AG08396 (cell line): ENCODE measurements at regions not wholly inside any gene's neighbourhood (a gene's known extent, or its start where the extent isn't known, plus 50 kb on each side); places are given as distances from the start of the nearest gene placed in this dataset.
"Not testable (repeated sequence)": the region's sequence is repeated elsewhere in the genome, so short reads cannot be mapped to it uniquely, and the experiment has no call there.

Source experiments
- DNase-seq: peaks from one replicate; pipeline ENCODE4 v3.0.0; 2012; ENCODE audit warnings: low spot score, mixed read lengths

- DNase-seq: no peak
These were observed 205.7 kb downstream of the GJA1 start for GRCh38 chr6:121641158-121641557.

- no peak for DNase-seq
These were observed 209.8 kb downstream of the GJA1 start for GRCh38 chr6:121645100-121645745.

GRCh38 chr6:121647905-121648304 lies 212.5 kb downstream of the GJA1 start:
- DNase-seq: peak; percentile 12

- DNase-seq: no peak
These were observed 214.5 kb downstream of the GJA1 start for GRCh38 chr6:121649951-121650350.

- DNase-seq: no peak
These were observed 216.0 kb downstream of the GJA1 start for GRCh38 chr6:121651420-121651819.

GRCh38 chr6:121652223-121652622 lies 216.8 kb downstream of the GJA1 start:
- no peak for DNase-seq

- peak; percentile 35 for DNase-seq
These were observed 217.5 kb downstream of the GJA1 start for GRCh38 chr6:121652726-121653623.

- DNase-seq: no peak
These were observed 218.2 kb downstream of the GJA1 start for GRCh38 chr6:121653624-121654008.

- DNase-seq: no peak
These were observed 222.5 kb downstream of the GJA1 start for GRCh38 chr6:121657972-121658371.

GRCh38 chr6:121660277-121660676 lies 224.8 kb downstream of the GJA1 start:
- DNase-seq: no peak

GRCh38 chr6:121663292-121663810 lies 227.9 kb downstream of the GJA1 start:
- no peak for DNase-seq

GRCh38 chr6:121664158-121664557 lies 228.7 kb downstream of the GJA1 start:
- no peak for DNase-seq

GRCh38 chr6:121666814-121667213 lies 231.4 kb downstream of the GJA1 start:
- peak; percentile 55 for DNase-seq

- DNase-seq: no peak
These were observed 232.8 kb downstream of the GJA1 start for GRCh38 chr6:121668259-121668658.

- DNase-seq: no peak
These were observed 235.1 kb downstream of the GJA1 start for GRCh38 chr6:121670511-121670910.

- DNase-seq: no peak
These were observed 242.1 kb downstream of the GJA1 start for GRCh38 chr6:121677571-121677970.

- no peak for DNase-seq
These were observed 242.8 kb downstream of the GJA1 start for GRCh38 chr6:121678245-121678644.

GRCh38 chr6:121680058-121680457 lies 244.6 kb downstream of the GJA1 start:
- DNase-seq: no peak

GRCh38 chr6:121682666-121683065 lies 247.2 kb downstream of the GJA1 start:
- DNase-seq: no peak

GRCh38 chr6:121685806-121686205 lies 250.4 kb downstream of the GJA1 start:
- not testable (repeated sequence) for DNase-seq

- no peak for DNase-seq
These were observed 251.2 kb downstream of the GJA1 start for GRCh38 chr6:121686611-121687023.

- DNase-seq: no peak
These were observed 253.5 kb downstream of the GJA1 start for GRCh38 chr6:121688974-121689373.

- DNase-seq: no peak
These were observed 255.7 kb downstream of the GJA1 start for GRCh38 chr6:121691126-121691551.
